HG03432 (cell line): ENCODE measurements at regions not wholly inside any gene's neighbourhood (a gene's known extent, or its start where the extent isn't known, plus 50 kb on each side); places are given as distances from the start of the nearest gene placed in this dataset.

Source experiments
- ATAC-seq: cut with Tn5 transposase; IDR thresholded peaks from one replicate; pipeline ENCODE4 v1.9.1; 2021; ENCODE audit warnings: mild to moderate bottlenecking, moderate library complexity; ENCODE audit not compliant: unreplicated experiment

GRCh38 chr3:124563376-124563775, 166.9 kb upstream of the UMPS start:
- ATAC-seq: no peak

- no peak for ATAC-seq
Observed at GRCh38 chr3:124565013-124565412, 165.2 kb upstream of the UMPS start.

- ATAC-seq: no peak
Observed at GRCh38 chr3:124565551-124565950, 164.7 kb upstream of the UMPS start.

GRCh38 chr3:124566701-124567100, 163.6 kb upstream of the UMPS start:
- no peak for ATAC-seq

- ATAC-seq: no peak
Observed at GRCh38 chr3:124567179-124567578, 163.1 kb upstream of the UMPS start.

GRCh38 chr3:124569761-124570160, 160.5 kb upstream of the UMPS start:
- no peak for ATAC-seq

- ATAC-seq: no peak
Observed at GRCh38 chr3:124570232-124570631, 160.0 kb upstream of the UMPS start.

- no peak for ATAC-seq
Observed at GRCh38 chr3:124572851-124573405, 157.3 kb upstream of the UMPS start.

- no peak for ATAC-seq
Observed at GRCh38 chr3:124574012-124574411, 156.2 kb upstream of the UMPS start.

- ATAC-seq: peak; percentile 47
Observed at GRCh38 chr3:124576565-124577493, 153.4 kb upstream of the UMPS start.

- ATAC-seq: peak; percentile 74
Observed at GRCh38 chr3:124577494-124578167, 152.6 kb upstream of the UMPS start.

- no peak for ATAC-seq
Observed at GRCh38 chr3:124579641-124580040, 150.6 kb upstream of the UMPS start.

- ATAC-seq: no peak
Observed at GRCh38 chr3:124582196-124582595, 148.1 kb upstream of the UMPS start.

GRCh38 chr3:124582621-124583395, 147.4 kb upstream of the UMPS start:
- ATAC-seq: no peak

- ATAC-seq: no peak
Observed at GRCh38 chr3:124584245-124584551, 146.1 kb upstream of the UMPS start.

- no peak for ATAC-seq
Observed at GRCh38 chr3:124584552-124585391, 145.5 kb upstream of the UMPS start.

- no peak for ATAC-seq
Observed at GRCh38 chr3:124586126-124587052, 143.9 kb upstream of the UMPS start.

- no peak for ATAC-seq
Observed at GRCh38 chr3:124587053-124587408, 143.2 kb upstream of the UMPS start.

GRCh38 chr3:124588036-124588435, 142.2 kb upstream of the UMPS start:
- ATAC-seq: no peak
